ENCODE measurements at regions not wholly inside any gene's neighbourhood (a gene's known extent, or its start where the extent isn't known, plus 50 kb on each side); places are given as distances from the start of the nearest gene placed in this dataset.

DNA sequence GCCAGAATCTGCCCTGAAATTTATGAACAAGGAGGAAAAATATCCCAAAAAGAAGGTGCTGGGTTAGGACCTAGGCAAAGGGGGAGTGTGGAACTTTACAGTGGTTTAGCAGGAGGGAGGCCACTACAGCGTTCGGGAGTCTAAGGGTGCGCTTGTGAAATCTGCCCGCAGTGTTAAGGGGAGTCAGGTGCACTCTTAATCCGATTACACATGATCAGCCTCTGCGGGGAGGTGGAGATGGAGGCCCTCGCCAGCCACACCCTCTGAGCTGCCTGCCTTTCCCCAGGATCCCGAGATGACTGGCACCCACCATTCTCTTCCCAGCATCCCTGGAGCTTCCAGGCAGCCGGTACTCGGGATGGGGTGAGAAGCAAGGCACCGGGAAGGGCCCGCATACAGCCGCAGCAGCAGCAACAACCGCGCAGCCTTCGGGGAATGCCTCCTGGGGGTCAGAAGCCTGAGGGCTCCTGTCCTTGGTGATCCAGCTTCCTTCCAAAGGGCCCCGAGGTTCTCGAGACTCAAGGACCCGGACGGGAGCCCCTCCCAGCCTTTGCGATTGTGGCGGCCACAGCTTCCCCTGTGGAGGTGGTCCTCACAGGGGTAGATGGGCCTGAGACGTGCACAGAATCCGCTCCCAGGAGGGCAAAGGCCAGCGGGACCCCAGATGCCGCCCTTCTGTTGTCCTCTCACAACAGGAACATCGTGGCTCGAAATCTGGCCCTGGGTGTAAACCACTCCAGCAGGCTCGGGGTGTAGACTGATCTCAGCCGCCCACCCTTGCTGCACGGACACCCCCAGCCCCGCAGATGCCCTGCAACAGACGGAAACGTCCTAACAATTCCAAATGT, 57.3 kb upstream of the CST7 start:
- DNase-seq (ENCODE audit: low read depth in 4 of 4, low spot score in 3 of 4), result no peak

DNA sequence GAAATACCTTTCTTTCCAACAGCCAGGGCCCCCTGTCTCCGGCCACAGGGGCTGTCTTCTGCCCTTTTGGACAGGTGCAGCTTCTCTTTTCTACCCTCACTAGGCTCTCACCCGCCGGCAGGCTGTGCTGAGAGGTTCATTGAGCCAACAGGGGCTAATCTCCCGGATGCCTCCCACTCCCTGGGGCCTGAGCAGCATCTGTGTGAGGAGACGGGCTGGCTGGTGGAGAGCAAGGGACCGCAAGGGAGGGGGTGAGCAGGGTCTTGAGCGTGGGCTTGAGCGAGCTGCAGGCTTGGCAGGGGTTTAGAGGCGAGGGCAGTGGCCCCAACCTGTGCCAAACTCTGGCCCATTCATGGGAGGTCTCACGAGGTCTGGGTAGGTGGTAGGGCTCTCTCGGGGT, 56.5 kb upstream of the CST7 start:
- DNase-seq (ENCODE audit: low read depth in 4 of 4, low spot score in 3 of 4), result no peak

DNA sequence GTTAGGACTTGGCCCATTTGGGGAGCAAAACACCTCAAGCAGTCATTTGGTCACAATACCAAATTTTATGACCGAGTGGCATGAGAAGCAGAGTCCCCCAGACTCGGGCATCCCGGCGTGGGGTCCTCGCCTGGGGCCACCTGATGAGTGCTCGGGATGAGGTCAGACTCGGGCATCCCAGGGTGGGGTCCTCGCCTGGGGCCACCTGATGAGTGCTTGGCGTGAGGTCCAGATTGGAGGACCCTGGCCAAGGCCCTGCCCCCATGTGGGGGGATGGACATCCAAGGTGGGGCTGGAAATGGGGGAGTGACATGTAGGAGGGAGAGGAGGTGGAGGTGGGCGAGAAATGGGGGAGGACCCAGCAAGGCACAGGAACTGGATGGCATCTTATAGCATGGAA, 56.1 kb upstream of the CST7 start:
- no peak for DNase-seq (ENCODE audit: low read depth in 4 of 4, low spot score in 3 of 4)

DNA sequence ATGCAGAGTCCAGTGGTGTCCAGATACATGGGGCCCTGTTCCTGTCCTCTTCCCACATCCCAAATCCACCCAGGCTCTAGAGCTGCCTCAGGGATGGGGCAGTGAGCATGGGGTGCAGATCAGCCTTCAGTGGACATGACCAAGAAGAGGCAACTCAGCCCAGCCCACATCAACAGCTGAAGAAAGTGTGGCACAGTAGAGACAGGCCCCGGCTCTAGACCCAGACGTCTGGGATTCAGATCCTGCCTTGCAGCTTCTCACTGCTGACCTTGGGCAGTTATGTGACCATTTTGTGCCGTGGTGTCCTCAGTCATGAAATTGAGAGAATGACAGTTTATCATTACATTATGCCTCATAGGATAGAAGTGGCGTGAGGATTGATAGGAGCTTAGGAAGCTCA, 54.6 kb upstream of the CST7 start:
- DNase-seq (ENCODE audit: low read depth in 4 of 4, low spot score in 3 of 4), result no peak

DNA sequence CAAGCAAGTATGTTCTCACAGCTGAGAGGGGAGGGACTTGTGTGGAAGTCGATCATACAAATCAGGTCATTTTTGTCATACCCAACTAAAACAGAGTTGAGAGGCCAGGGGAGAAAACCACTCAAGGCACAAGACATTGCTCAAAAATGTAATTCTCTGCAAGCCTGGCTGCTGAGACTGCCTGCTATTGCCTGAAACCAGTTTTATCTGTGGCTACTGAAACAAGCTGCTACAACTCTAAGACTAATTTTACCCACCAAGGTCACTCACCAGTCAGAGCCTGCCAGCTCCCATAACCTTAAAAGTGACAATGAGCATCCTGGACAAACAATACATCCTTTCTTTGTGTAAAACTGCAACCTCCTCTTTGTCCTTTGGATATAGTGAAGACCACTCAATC, 54.1 kb upstream of the CST7 start:
- no peak for DNase-seq (ENCODE audit: low read depth in 4 of 4, low spot score in 3 of 4)

DNA sequence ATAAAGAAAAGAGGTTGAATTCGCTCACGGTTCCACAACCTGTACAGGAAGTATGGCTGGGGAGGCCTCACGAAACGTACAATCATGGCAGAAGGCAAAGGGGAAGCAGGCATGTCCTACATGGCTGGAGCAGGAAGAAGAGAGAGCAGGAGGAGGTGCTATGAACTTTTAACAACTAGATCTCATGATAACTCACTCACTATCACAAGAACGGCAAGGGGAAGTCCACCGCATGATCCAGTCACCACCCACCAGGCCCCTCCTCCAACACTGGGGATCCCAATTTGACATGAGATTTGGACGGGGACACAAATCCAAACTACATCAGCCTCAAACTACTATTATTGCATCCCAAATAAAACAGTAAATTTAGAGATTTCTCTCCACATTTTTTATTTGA, 53.6 kb upstream of the CST7 start:
- no peak for DNase-seq (ENCODE audit: low read depth in 4 of 4, low spot score in 3 of 4)

DNA sequence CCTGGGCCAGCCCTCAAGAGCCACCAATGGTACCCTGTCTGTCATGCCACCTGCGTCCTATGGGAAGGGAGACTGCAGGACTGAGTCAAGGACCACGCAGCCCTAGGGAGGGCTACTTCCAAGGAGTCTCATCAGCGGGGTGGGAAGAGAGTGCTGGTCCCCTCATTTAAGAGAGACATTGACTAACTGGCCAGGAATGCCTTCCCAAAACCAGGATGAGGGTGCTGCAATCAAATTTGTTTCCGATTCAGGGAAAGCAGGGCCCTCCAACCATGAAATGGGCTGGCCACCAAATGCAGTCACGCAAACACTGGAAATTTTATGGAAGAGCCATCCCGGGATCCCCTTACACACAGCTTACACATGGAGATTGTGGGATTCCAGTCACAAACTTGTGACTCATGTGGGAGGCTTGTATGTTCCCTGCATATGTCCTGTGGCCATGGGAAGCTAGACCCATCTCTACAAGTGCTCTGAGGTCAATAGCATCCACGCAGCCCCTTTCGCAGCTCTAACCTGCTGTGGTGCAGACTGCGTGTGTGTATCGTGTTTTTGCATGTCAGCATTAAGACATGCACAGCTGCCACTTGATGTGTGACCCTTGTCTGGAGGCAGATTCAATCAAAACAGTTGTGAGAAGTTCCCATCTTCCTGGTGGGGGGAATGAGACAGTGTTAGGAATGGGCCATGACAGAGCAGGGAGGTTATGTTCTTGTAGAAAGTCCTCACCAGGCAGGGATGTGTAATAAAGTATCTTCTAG, 53.0 kb upstream of the CST7 start:
- no peak for DNase-seq (ENCODE audit: low read depth in 4 of 4, low spot score in 3 of 4)

DNA sequence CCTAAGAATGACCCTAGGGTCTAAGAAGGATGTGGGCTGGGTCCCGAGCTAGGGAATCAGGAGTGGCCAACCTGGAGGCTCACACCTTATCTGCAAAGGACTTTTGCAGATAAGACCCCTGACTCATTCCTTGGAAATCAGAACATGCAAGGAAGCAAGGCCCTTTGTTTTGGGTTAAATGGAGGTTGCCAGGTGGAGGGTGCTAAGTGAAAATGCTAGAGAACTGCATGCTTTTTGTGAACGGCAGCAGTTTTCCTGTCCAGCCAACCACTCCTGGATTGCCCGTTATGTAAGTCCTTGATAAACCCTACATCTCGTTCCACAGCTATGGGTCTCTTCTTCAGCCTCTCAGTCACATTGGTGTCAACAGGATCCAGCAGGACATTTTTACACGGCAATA, 52.1 kb upstream of the CST7 start:
- DNase-seq (ENCODE audit: low read depth in 4 of 4, low spot score in 3 of 4), result no peak

DNA sequence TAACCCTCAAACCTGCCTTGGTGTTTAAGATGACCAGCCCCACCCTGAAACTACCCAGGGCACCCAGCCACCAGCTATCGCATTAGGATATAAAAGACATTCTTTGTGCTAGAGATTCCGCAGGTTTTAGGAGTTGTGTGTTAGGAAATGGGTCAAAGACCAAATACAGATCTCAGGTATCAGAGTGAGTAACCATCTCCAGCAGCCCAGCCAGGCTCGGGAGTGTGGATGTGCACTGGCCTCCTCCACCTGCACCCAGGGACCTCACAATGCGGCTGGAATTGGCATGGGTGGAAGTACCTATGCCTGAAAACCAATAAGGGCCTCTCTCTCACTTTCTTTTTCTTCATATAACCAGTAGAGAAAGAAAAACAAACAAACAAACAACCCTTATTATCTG, 51.1 kb upstream of the CST7 start:
- no peak for DNase-seq (ENCODE audit: low read depth in 4 of 4, low spot score in 3 of 4)

DNA sequence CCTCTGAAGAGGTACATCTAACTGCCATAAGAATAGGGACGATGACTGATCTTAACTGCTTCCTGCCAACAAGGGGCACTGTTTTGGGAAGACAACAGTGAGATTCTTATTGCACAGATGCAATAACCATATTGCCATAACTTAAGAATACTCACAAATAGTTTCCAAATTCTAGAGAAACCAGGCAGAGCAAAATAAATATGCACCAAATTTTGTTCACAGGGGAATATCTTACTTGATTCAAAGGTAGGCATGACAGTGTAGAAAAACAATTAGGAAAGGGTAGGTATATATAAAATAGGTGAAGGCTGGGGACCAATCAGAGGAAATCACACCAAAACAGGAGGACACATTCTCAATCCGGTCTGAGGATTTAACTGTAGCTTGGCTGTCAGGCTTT, 49.9 kb upstream of the CST7 start:
- no peak for DNase-seq (ENCODE audit: low read depth in 4 of 4, low spot score in 3 of 4)
